Kidney epithelial cell (primary cell): ENCODE measurements at regions not wholly inside any gene's neighbourhood (a gene's known extent, or its start where the extent isn't known, plus 50 kb on each side); places are given as distances from the start of the nearest gene placed in this dataset.

ENCODE experiments used
- DNase-seq: peaks from one replicate; pipeline ENCODE4 v3.0.0-alpha.2; 2010; ENCODE audit warnings: low read depth
- H3K27me3 ChIP-seq: 2 replicates; pipeline ENCODE4 v1.6.0; 2011; ENCODE audit warnings: low read length; ENCODE audit not compliant: control insufficient read depth, insufficient read depth
- H3K36me3 ChIP-seq: 2 replicates; pipeline ENCODE4 v1.5.1; 2011; ENCODE audit warnings: low read length; ENCODE audit not compliant: control insufficient read depth, insufficient read depth
- H3K4me3 ChIP-seq: 2 replicates; pipeline ENCODE4 v1.5.1; 2011; ENCODE audit warnings: low read depth, mild to moderate bottlenecking, control low read depth, low read length
- TF ChIP-seq, protein P1 (sequence below): IDR thresholded peaks from 2 replicates; pipeline ENCODE4 v1.5.1; 2011; ENCODE audit warnings: mild to moderate bottlenecking, moderate library complexity, low read length, control low read depth, inconsistent platforms; ENCODE audit not compliant: insufficient read depth, poor library complexity, severe bottlenecking

DNA sequence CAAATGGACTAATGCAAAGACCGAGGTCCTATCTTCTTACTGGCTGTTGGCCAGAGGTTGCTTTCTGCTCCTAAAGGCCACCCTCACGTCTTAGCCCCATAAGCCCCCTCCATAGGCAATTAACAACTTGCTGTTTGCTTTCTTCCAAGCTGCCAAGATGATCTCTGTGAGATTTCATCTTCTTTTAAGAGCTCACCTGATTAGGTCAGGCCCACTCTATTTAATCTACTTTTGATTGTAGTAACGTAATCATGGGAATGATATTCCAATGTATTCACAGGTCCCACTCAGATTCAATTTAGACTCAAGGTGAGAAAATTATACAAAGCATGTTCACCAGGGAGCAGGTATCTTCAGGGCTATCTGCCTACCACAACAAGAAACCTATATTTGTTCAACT, 84.4 kb upstream of the RAD23B start:
- H3K27me3 ChIP-seq, result no peaks in the 10 kb centered on the region
- H3K4me3 ChIP-seq, result no peak overlapping the region
- no peak for DNase-seq
- H3K36me3 ChIP-seq, result no peaks in the 10 kb centered on the region
- TF ChIP-seq, protein P1, sequence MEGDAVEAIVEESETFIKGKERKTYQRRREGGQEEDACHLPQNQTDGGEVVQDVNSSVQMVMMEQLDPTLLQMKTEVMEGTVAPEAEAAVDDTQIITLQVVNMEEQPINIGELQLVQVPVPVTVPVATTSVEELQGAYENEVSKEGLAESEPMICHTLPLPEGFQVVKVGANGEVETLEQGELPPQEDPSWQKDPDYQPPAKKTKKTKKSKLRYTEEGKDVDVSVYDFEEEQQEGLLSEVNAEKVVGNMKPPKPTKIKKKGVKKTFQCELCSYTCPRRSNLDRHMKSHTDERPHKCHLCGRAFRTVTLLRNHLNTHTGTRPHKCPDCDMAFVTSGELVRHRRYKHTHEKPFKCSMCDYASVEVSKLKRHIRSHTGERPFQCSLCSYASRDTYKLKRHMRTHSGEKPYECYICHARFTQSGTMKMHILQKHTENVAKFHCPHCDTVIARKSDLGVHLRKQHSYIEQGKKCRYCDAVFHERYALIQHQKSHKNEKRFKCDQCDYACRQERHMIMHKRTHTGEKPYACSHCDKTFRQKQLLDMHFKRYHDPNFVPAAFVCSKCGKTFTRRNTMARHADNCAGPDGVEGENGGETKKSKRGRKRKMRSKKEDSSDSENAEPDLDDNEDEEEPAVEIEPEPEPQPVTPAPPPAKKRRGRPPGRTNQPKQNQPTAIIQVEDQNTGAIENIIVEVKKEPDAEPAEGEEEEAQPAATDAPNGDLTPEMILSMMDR, result no peak

DNA sequence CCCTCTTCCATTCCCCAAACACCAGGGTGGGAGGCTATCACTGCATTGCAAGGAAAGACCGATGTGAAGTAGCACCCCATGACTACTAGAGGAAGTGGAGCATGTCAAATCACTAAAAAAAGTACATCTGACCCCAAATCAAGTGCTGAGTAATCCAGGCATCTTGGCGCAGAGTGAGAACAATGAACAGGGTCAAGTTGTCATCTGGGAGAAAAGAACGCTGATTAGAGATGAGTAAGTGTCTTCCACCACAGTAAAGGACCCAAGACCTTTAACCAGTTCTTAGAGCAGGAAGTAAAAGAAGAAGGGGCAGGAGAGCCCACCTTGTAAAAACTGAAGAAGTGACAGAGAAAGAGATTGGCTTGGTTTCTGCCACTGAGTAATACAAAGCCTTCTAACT, 75.0 kb upstream of the RAD23B start:
- peak; percentile 29 for DNase-seq
- TF ChIP-seq, protein P1, result no peak
- Histone ChIP-seq H3K27me3 (no peaks in the 10 kb centered on the region), H3K4me3 (no peak overlapping the region), H3K36me3 (no peaks in the 10 kb centered on the region)

DNA sequence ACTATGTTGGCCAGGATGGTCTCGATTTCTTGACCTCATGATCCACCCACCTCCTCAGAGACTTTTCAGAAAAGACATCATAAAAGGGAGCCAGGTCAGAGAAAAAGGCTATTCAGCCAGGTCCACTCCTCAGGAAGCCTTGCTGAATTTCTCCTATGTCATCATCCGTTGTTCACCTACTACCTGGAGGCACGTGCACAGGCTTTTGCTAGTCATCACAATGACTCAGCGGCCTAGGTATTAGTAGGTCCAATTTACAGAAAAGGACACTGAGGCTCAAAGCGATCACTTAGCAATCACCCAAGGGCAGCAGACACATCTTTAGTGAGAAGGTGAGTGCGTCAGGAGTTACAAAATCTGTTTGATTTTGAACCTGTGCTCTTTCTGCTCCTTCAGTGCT, 72.3 kb upstream of the RAD23B start:
- TF ChIP-seq, protein P1, result no peak
- Histone ChIP-seq H3K27me3 (no peaks in the 10 kb centered on the region), H3K4me3 (no peak overlapping the region), H3K36me3 (no peaks in the 10 kb centered on the region)
- no peak for DNase-seq

DNA sequence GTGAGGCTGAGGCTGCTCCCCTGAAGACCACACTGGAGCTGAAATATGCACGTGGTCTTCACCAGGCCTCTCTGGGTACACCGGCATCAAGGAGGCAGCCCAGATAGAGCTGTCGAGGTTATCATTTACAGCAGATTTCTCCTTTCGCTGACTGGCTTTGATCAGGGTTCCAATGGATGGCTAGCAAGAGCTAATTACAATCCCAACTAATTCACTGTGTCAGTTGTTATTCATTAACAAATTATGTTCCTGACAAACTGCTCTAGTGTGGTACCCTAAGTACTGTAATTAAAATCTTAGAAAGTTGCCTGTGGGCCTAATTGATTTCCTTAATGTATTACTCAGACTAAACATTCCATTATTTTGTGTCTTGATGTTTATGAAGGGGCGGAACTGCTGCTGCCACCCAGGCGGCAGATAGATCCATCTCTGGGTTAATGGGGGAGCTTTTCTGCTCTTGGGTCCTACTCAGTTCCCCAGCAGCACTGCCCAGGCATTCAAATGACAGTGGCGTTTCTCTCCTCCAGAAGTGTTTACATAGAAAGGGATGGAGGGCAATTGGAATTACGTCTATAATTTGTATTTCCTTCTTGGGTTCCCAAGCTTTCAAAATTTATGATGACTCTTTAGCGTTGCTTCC, 71.7 kb upstream of the RAD23B start:
- H3K36me3 ChIP-seq, result no peaks in the 10 kb centered on the region
- H3K27me3 ChIP-seq, result no peaks in the 10 kb centered on the region
- DNase-seq, result no peak
- H3K4me3 ChIP-seq, result no peak overlapping the region
- TF ChIP-seq, protein P1, result no peak

DNA sequence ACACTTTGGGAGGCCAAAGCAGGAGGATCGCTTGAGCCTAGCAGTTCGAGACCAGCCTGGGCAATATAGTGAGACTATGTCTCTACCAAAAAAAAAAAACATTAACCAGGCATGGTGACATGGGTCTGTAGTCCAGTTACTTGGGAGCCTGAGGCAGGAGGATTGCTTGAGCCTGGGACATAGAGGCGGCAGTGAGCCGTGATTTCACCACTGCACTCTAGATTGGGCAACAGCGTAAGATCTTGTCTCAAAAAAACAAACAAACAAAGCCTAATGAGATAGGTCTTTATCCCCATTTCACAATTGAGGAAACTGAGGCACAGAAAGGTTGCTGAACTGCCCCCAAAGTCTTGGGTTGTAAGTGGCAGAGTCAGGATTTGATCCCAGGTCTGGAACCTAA, 70.5 kb upstream of the RAD23B start:
- Histone ChIP-seq H3K27me3 (no peaks in the 10 kb centered on the region), H3K36me3 (no peaks in the 10 kb centered on the region), H3K4me3 (no peak overlapping the region)
- TF ChIP-seq, protein P1, result no peak
- no peak for DNase-seq

DNA sequence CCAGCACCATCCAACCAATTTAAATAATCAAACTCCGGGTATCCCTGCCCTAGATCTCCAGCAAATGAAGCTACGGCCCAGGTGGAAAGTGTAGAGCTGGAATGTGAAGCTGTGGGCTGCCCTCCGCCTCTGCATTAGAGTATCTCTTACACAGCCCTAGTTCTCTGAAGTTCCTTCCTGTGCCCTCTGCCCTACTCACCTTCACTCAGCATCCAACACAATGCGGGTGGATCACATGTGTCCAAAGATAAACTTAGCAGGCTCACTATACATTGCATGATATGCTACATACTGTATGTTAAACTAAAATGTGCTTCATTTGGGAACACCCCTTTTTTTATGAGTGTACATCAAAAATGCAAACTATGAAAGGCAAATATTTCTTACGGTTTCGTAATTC, 70.0 kb upstream of the RAD23B start:
- TF ChIP-seq, protein P1, result no peak
- H3K27me3 ChIP-seq, result no peaks in the 10 kb centered on the region
- no peak overlapping the region for H3K4me3 ChIP-seq
- H3K36me3 ChIP-seq, result no peaks in the 10 kb centered on the region
- no peak for DNase-seq
